Common myeloid progenitor, CD34-positive (primary cell): ENCODE measurements at regions not wholly inside any gene's neighbourhood (a gene's known extent, or its start where the extent isn't known, plus 50 kb on each side); places are given as distances from the start of the nearest gene placed in this dataset.

Experiments used
- CTCF ChIA-PET: fragments of 350-600 bp; sonication (Branson Sonifier 250); formaldehyde crosslinking; loops from one replicate; lab custom pipeline; 2021; ENCODE audit warnings: antibody characterized with exemption; lab: Charles Lee
- POLR2A ChIA-PET: fragments of 350-600 bp; sonication (Branson Sonifier 250); formaldehyde crosslinking; loops from one replicate; lab custom pipeline; 2021; ENCODE audit warnings: antibody characterized with exemption; lab: Charles Lee
- DNase-seq, 3 donors: peaks; one replicate each; pipeline versions ENCODE4 v3.0.0 to v3.0.0-alpha.2; 2013
- H3K27ac ChIP-seq, 2 experiments: 1 replicate in 1 of 2; 2 replicates in 1 of 2; pipeline ENCODE4 v1.7.0; 2013; ENCODE audit warnings: inconsistent platforms in 2 of 2, low read length in 2 of 2, mild to moderate bottlenecking in 2 of 2, low read depth in 1 of 2, moderate library complexity in 1 of 2; ENCODE audit not compliant: severe bottlenecking in 2 of 2, insufficient read depth in 1 of 2, poor library complexity in 1 of 2
- H3K27me3 ChIP-seq, 5 experiments: replicated peaks in 2 of 5; 1 replicate in 3 of 5; 2 replicates in 2 of 5; pipeline versions ENCODE4 v1.6.1 to v1.7.0; 2013; ENCODE audit warnings: low read length in 4 of 5, mild to moderate bottlenecking in 2 of 5, moderate library complexity in 2 of 5, inconsistent platforms in 1 of 5; ENCODE audit not compliant: insufficient read depth in 5 of 5, control insufficient read depth in 4 of 5
- H3K36me3 ChIP-seq, 4 experiments: 1 replicate in 2 of 4; 2 replicates in 2 of 4; pipeline versions ENCODE4 v1.6.1 to v1.7.0; 2013; ENCODE audit warnings: low read length in 3 of 4, control low read depth in 1 of 4, mild to moderate bottlenecking in 1 of 4; ENCODE audit not compliant: control insufficient read depth in 4 of 4, insufficient read depth in 4 of 4
- H3K4me1 ChIP-seq, 4 experiments: 1 replicate in 3 of 4; 2 replicates in 1 of 4; pipeline versions ENCODE4 v1.6.1 to v1.7.1; 2013; ENCODE audit warnings: low read length in 3 of 4, mild to moderate bottlenecking in 3 of 4, control low read depth in 1 of 4, inconsistent platforms in 1 of 4, moderate library complexity in 1 of 4; ENCODE audit not compliant: control insufficient read depth in 4 of 4, insufficient read depth in 4 of 4; ENCODE audit errors: control extremely low read depth in 1 of 4
- H3K4me3 ChIP-seq, 7 experiments: 1 replicate in 4 of 7; 2 replicates in 3 of 7; pipeline versions ENCODE4 v1.5.1 to v1.7.0; 2013; ENCODE audit warnings: mild to moderate bottlenecking in 7 of 7, low read length in 6 of 7, moderate library complexity in 6 of 7, inconsistent platforms in 2 of 7, low read depth in 2 of 7, control low read depth in 1 of 7; ENCODE audit not compliant: insufficient read depth in 4 of 7, control insufficient read depth in 1 of 7; ENCODE audit errors: extremely low read depth in 1 of 7
- H3K9me3 ChIP-seq, 5 experiments: 1 replicate in 4 of 5; 2 replicates in 1 of 5; pipeline versions ENCODE4 v1.6.1 to v1.7.1; 2013; ENCODE audit warnings: low read length in 4 of 5, mild to moderate bottlenecking in 2 of 5, inconsistent platforms in 1 of 5, low read depth in 1 of 5, moderate library complexity in 1 of 5; ENCODE audit not compliant: control insufficient read depth in 4 of 5, insufficient read depth in 2 of 5; ENCODE audit errors: control extremely low read depth in 1 of 5
- WGBS: methylation state at CpG from one replicate; pipeline ENCODE4 v1.1.5; 2013; ENCODE audit not compliant: insufficient coverage; 5-methylcytosine and 5-hydroxymethylcytosine counted together

DNA sequence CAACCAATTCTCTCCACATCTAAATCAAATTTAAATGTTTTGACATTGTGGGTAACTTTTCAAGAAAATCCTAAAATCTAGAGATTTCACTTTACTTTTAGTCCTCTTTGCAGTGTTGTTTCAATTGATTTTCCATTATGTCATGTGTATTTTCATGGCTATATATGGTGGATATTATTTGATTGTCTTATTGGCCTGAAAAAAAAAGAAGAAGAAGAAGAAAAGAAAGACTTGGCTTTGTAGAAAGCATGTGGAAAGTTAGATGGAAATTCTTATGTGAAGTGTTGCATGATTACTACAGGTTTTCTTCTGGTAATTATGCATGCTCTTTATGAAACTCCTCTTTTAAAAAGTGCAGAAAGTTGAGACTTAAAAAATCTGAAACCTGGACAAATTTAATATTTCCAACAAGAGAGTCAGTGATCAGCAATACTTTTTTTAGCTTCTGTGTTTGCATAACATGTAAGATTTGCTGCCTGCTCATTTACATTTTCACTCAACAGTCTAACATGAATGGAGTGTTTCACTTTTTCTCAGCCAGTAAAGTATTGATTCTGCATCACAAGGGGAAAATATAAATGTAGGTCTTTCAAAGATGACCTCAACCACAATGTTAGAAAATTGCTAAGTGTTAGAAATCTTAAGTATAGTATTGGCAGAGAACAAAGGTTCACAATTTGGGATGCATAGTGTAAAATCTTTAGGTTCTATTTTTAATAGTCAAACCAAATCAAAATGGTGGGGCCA is 438.7 kb downstream of the BCKDHB start:
- no peak for DNase-seq
- Histone ChIP-seq H3K36me3 (no peaks in the 10 kb centered on the region), H3K4me3 (no peak overlapping the region), H3K9me3 (no peaks in the 10 kb centered on the region), H3K27me3 (no peaks in the 10 kb centered on the region), H3K4me1 (no peaks in the 10 kb centered on the region), H3K27ac (no peak overlapping the region)
- POLR2A ChIA-PET, result no interaction called here
- CTCF ChIA-PET, result no interaction called here

DNA sequence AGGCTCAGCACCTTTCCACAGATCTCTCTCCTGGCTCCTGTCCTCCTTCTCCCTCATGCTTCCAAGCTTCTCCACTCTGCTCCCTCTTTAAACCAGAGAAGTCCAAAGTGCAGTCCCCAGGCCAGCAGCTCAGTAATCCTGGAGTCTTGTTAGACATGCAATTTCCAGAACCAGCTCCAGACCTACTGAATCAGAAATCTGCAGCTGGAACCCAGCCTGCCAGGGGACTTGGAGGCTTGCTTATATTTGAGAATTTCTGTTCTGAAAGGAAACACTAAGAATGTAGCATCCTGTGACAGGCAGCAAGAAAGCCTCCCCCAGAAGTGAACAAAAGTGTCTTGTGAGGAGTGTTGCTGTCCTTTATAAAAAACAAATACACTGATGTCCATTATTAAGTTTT is 438.1 kb downstream of the BCKDHB start:
- ChIA-PET CTCF (no interaction called here), POLR2A (no interaction called here)
- Histone ChIP-seq H3K27me3 (no peaks in the 10 kb centered on the region), H3K4me1 (no peaks in the 10 kb centered on the region), H3K27ac (no peak overlapping the region), H3K36me3 (no peaks in the 10 kb centered on the region), H3K9me3 (no peaks in the 10 kb centered on the region), H3K4me3 (no peak overlapping the region)
- DNase-seq, result no peak

DNA sequence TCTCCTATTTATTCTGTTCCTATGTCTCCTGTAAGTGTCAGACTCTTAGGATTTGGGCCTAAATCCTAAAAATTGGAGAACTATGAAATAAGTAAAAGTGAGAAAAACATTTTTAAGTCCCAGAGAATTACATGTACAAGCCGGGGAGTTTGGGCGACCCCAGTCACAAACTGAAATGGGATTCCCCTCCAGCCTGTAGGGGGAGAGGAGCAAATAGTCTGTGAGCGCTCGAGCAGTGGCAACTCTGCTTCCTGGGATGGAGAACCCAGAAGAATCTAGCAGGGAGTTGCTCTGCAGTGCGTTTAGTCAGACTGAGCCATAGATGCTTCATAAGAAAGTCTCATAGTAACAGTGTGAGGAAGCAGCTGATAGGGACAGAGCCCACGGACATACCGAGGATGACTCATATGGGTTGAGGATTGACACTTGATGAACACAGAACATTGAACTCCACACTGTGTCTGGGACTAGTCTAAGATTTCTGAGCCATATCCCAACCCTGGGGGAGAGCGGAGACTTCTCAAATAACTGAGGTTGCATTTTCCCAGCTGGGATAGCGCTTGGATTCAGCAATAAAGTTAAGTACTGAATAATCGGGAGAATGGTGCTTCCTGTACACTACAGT is 437.2 kb downstream of the BCKDHB start:
- POLR2A ChIA-PET, result no interaction called here

DNA sequence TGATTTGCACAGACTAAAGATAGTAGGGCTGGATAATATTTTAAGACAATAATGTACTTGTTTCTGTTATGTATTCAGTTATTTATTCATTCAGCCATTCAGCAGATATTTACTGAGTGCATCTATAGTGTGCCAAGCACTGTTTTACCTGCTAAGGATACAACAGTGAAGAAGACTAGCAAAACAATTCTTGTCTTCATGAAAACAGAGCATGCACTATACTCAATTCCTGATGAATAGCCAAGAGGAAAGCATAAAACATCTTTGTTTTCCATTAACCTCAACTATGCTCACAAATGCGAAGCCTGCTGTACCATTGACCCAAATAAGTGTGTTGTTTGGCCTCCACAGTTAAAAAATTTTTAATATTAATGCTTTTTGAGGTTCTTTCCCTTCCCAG is 436.7 kb downstream of the BCKDHB start:
- no peak for DNase-seq
- no peaks in the 10 kb centered on the region for H3K27me3 ChIP-seq
- H3K4me3 ChIP-seq, result no peak overlapping the region
- no peak overlapping the region for H3K27ac ChIP-seq
- 100% methylated on average over 1 of the region's 1 CpG for WGBS
- H3K36me3 ChIP-seq, result no peaks in the 10 kb centered on the region
- ChIA-PET CTCF (no interaction called here), POLR2A (no interaction called here)
- no peaks in the 10 kb centered on the region for H3K9me3 ChIP-seq
- H3K4me1 ChIP-seq, result no peaks in the 10 kb centered on the region

More for the DNA sequence above, 437.2 kb downstream of the BCKDHB start:
- H3K36me3 ChIP-seq, result no peaks in the 10 kb centered on the region
- H3K27me3 ChIP-seq, result no peaks in the 10 kb centered on the region
- 89% methylated on average over 9 of the region's 10 CpGs for WGBS
- no peak overlapping the region for H3K4me3 ChIP-seq
- H3K27ac ChIP-seq, result no peak overlapping the region
- CTCF ChIA-PET, result no interaction called here
- H3K4me1 ChIP-seq, result no peaks in the 10 kb centered on the region
- no peaks in the 10 kb centered on the region for H3K9me3 ChIP-seq
- no peak for DNase-seq

DNA sequence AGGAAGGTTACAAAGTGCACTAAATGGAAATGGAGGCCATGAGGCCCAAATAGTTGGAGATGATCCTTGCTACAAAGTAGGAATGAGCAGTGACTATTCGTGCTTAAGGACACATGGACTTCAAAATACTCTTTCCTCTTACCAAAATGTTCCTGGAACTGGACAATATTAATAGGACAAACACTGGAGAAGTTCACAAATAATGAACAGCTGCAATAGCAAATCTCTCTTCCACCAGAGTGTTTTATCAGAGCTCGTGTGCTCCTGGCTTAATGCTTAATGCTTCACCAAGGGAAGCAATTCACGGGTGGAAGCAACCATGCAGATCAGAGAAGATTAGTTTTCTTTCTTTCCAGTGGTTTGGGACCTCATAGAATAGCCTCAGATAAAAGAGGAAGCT is 435.4 kb downstream of the BCKDHB start:
- H3K4me1 ChIP-seq, result no peaks in the 10 kb centered on the region
- H3K27ac ChIP-seq, result no peak overlapping the region

DNA sequence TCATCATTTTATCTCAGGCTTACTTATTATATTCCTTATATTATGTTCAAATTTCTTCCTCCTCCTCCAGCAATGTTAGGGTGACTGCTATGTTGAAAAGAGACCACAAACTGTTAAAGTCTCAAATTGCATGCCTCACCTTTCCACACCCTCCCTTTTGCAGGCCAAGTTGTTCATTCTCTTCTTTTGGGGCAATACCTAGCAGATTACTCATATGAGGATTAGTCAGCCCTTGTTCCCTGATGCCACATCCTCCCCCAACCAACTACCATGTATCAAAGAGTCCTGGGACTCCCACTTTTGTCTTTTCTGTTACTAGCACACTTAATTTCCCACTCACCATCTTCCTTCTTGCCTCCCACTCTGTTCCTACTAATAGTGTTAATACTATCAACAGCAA is 434.7 kb downstream of the BCKDHB start:
- Histone ChIP-seq H3K9me3 (no peaks in the 10 kb centered on the region), H3K36me3 (no peaks in the 10 kb centered on the region), H3K27me3 (no peaks in the 10 kb centered on the region), H3K27ac (no peak overlapping the region), H3K4me1 (no peaks in the 10 kb centered on the region), H3K4me3 (no peak overlapping the region)
- POLR2A ChIA-PET, result no interaction called here
- CTCF ChIA-PET, result no interaction called here
- no peak for DNase-seq

More for the DNA sequence above, 435.4 kb downstream of the BCKDHB start:
- ChIA-PET POLR2A (no interaction called here), CTCF (no interaction called here)
- Histone ChIP-seq H3K36me3 (no peaks in the 10 kb centered on the region), H3K27me3 (no peaks in the 10 kb centered on the region), H3K4me3 (no peak overlapping the region), H3K9me3 (no peaks in the 10 kb centered on the region)
- DNase-seq, result no peak
- 24% methylated on average over 2 of the region's 3 CpGs for WGBS

DNA sequence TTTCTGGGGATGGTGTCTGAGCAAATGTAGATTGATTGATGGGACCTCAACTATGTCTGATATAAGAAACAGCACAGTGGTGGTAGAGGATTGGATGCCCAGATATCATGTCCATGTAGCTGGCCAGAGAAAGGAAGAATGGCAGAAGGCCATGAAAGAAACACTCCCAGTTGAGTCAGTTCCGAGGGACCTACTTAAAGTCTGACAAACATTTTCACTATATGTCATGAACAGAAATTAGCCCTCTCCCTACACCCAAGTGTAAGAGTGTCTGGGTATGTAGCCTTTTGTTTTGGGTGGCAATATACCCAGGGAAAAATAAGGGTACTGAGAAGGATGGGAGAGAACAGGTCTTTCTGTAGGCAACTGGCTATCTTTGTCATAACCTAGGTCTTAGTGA is 434.2 kb downstream of the BCKDHB start:
- POLR2A ChIA-PET, result no interaction called here
- no peak overlapping the region for H3K4me3 ChIP-seq

More for the DNA sequence above, 434.2 kb downstream of the BCKDHB start:
- no peak for DNase-seq
- Histone ChIP-seq H3K27me3 (no peaks in the 10 kb centered on the region), H3K36me3 (no peaks in the 10 kb centered on the region), H3K27ac (no peak overlapping the region), H3K4me1 (no peaks in the 10 kb centered on the region), H3K9me3 (no peaks in the 10 kb centered on the region)
- no CpG with 5 or more reads among the region's 1 CpG for WGBS
- CTCF ChIA-PET, result no interaction called here
